CD8-positive, alpha-beta memory T cell (primary cell): ENCODE measurements at regions not wholly inside any gene's neighbourhood (a gene's known extent, or its start where the extent isn't known, plus 50 kb on each side); places are given as distances from the start of the nearest gene placed in this dataset.

Source experiments
- CTCF ChIA-PET: fragments of 350-600 bp; sonication (Branson Sonifier 250); formaldehyde crosslinking; loops from one replicate; lab custom pipeline; 2021; ENCODE audit warnings: antibody characterized with exemption; lab: Charles Lee
- POLR2A ChIA-PET: fragments of 350-600 bp; sonication (Branson Sonifier 250); formaldehyde crosslinking; loops from one replicate; lab custom pipeline; 2021; ENCODE audit warnings: antibody characterized with exemption; lab: Charles Lee
- DNase-seq, 5 donors: peaks; one replicate each; pipeline versions ENCODE4 v3.0.0 to v3.0.0-alpha.2; 2020 to 2022; ENCODE audit warnings: mixed read lengths in 1 of 5
- H3K27ac ChIP-seq: one replicate; pipeline ENCODE4 v1.7.0; 2013; ENCODE audit warnings: low read depth, mild to moderate bottlenecking, low read length, moderate library complexity
- H3K27me3 ChIP-seq: 2 replicates; pipeline ENCODE4 v1.7.0; 2013; ENCODE audit warnings: low read length, mild to moderate bottlenecking; ENCODE audit not compliant: insufficient read depth, poor library complexity, severe bottlenecking
- H3K36me3 ChIP-seq: 2 replicates; pipeline ENCODE4 v1.7.0; 2013; ENCODE audit warnings: mild to moderate bottlenecking, low read length, moderate library complexity; ENCODE audit not compliant: insufficient read depth
- H3K4me1 ChIP-seq: 2 replicates; pipeline ENCODE4 v1.7.0; 2013; ENCODE audit warnings: mild to moderate bottlenecking, low read length, moderate library complexity; ENCODE audit not compliant: insufficient read depth
- H3K4me3 ChIP-seq: 2 replicates; pipeline ENCODE4 v1.7.0; 2013; ENCODE audit warnings: mild to moderate bottlenecking, low read length
- H3K9me3 ChIP-seq: 2 replicates; pipeline ENCODE4 v1.7.0; 2013; ENCODE audit warnings: mild to moderate bottlenecking, low read length
- H3K27ac Mint-ChIP-seq, 8 donors: one replicate each; pipeline ENCODE4 v1.8.0; 2020 to 2021; ENCODE audit warnings: mixed read lengths in 8 of 8, mild to moderate bottlenecking in 6 of 8, inconsistent platforms in 3 of 8, moderate library complexity in 3 of 8
- H3K27me3 Mint-ChIP-seq, 2 donors: one replicate each; pipeline ENCODE4 v1.8.0; 2020 to 2021; ENCODE audit warnings: mixed read lengths in 2 of 2, mild to moderate bottlenecking in 1 of 2, moderate library complexity in 1 of 2
- H3K36me3 Mint-ChIP-seq, 3 donors: one replicate each; pipeline ENCODE4 v1.8.0; 2020 to 2021; ENCODE audit warnings: mixed read lengths in 3 of 3, inconsistent platforms in 1 of 3, mild to moderate bottlenecking in 1 of 3
- H3K4me1 Mint-ChIP-seq, 3 donors: one replicate each; pipeline ENCODE4 v1.8.0; 2020 to 2021; ENCODE audit warnings: mixed read lengths in 3 of 3, inconsistent platforms in 1 of 3, mild to moderate bottlenecking in 1 of 3
- H3K4me3 Mint-ChIP-seq, 7 donors: one replicate each; pipeline ENCODE4 v1.8.0; 2020 to 2021; ENCODE audit warnings: mixed read lengths in 7 of 7, mild to moderate bottlenecking in 6 of 7, moderate library complexity in 4 of 7, inconsistent platforms in 2 of 7
- H3K9me3 Mint-ChIP-seq, 5 donors: one replicate each; pipeline ENCODE4 v1.8.0; 2020 to 2022; ENCODE audit warnings: mixed read lengths in 5 of 5, mild to moderate bottlenecking in 3 of 5, moderate library complexity in 2 of 5, inconsistent platforms in 1 of 5

GRCh38 chr5:96031811-96032261, 70.2 kb upstream of the ELL2 start:
- Mint-ChIP-seq H3K9me3 (no peaks in the 10 kb centered on the region), H3K4me1 (no peaks in the 10 kb centered on the region), H3K27me3 (peaks cover 1 to 3% of the 10 kb centered on the region in 2 donors), H3K36me3 (no peaks in the 10 kb centered on the region), H3K4me3 (no peak overlapping the region), H3K27ac (no peak overlapping the region)
- no peaks in the 10 kb centered on the region for H3K4me1 ChIP-seq
- no peak overlapping the region for H3K27ac ChIP-seq
- H3K36me3 ChIP-seq, result no peaks in the 10 kb centered on the region
- no peak for DNase-seq
- no peaks in the 10 kb centered on the region for H3K27me3 ChIP-seq
- H3K4me3 ChIP-seq, result no peak overlapping the region
- H3K9me3 ChIP-seq, result no peaks in the 10 kb centered on the region
- CTCF ChIA-PET, result no interaction called here
- POLR2A ChIA-PET, result no interaction called here

GRCh38 chr5:96031180-96031579, 69.5 kb upstream of the ELL2 start:
- no peaks in the 10 kb centered on the region for H3K36me3 Mint-ChIP-seq
- Histone ChIP-seq H3K27ac (no peak overlapping the region), H3K4me3 (no peak overlapping the region), H3K9me3 (no peaks in the 10 kb centered on the region), H3K4me1 (no peaks in the 10 kb centered on the region), H3K36me3 (no peaks in the 10 kb centered on the region), H3K27me3 (no peaks in the 10 kb centered on the region)
- H3K4me3 Mint-ChIP-seq, result no peak overlapping the region
- POLR2A ChIA-PET, result no interaction called here
- no peaks in the 10 kb centered on the region for H3K4me1 Mint-ChIP-seq
- H3K9me3 Mint-ChIP-seq, result no peaks in the 10 kb centered on the region
- CTCF ChIA-PET, result no interaction called here
- peaks cover 1 to 3% of the 10 kb centered on the region in 2 donors for H3K27me3 Mint-ChIP-seq
- no peak overlapping the region for H3K27ac Mint-ChIP-seq
- DNase-seq, result no peak

GRCh38 chr5:96026406-96027041, 64.9 kb upstream of the ELL2 start:
- DNase-seq, result no peak
- Mint-ChIP-seq H3K27ac (no peak overlapping the region), H3K27me3 (peaks cover 0 to 8% of the 10 kb centered on the region in 2 donors), H3K9me3 (no peaks in the 10 kb centered on the region), H3K4me3 (no peak overlapping the region), H3K4me1 (no peaks in the 10 kb centered on the region), H3K36me3 (no peaks in the 10 kb centered on the region)
- Histone ChIP-seq H3K4me3 (no peak overlapping the region), H3K4me1 (no peaks in the 10 kb centered on the region), H3K36me3 (no peaks in the 10 kb centered on the region), H3K9me3 (no peaks in the 10 kb centered on the region), H3K27ac (no peak overlapping the region), H3K27me3 (no peaks in the 10 kb centered on the region)
- POLR2A ChIA-PET, result no interaction called here
- CTCF ChIA-PET, result no interaction called here

- H3K27ac Mint-ChIP-seq, result no peak overlapping the region
- Histone ChIP-seq H3K27ac (no peak overlapping the region), H3K4me1 (no peaks in the 10 kb centered on the region), H3K9me3 (no peaks in the 10 kb centered on the region), H3K4me3 (no peak overlapping the region), H3K27me3 (no peaks in the 10 kb centered on the region), H3K36me3 (no peaks in the 10 kb centered on the region)
- H3K9me3 Mint-ChIP-seq, result no peaks in the 10 kb centered on the region
- H3K36me3 Mint-ChIP-seq, result no peaks in the 10 kb centered on the region
- no peak overlapping the region for H3K4me3 Mint-ChIP-seq
- H3K4me1 Mint-ChIP-seq, result no peaks in the 10 kb centered on the region
- ChIA-PET POLR2A (no interaction called here), CTCF (no interaction called here)
- H3K27me3 Mint-ChIP-seq, result peaks cover 0 to 8% of the 10 kb centered on the region in 2 donors
- DNase-seq, result no peak
These were observed 63.2 kb upstream of the ELL2 start for GRCh38 chr5:96024683-96025475.

- Histone ChIP-seq H3K27me3 (no peaks in the 10 kb centered on the region), H3K9me3 (no peaks in the 10 kb centered on the region), H3K4me1 (no peaks in the 10 kb centered on the region), H3K4me3 (no peak overlapping the region), H3K27ac (no peak overlapping the region), H3K36me3 (no peaks in the 10 kb centered on the region)
- DNase-seq, result no peak
- H3K4me3 Mint-ChIP-seq, result no peak overlapping the region
- H3K27ac Mint-ChIP-seq, result no peak overlapping the region
- ChIA-PET CTCF (no interaction called here), POLR2A (no interaction called here)
- peaks cover 0 to 5% of the 10 kb centered on the region in 2 donors for H3K27me3 Mint-ChIP-seq
- no peaks in the 10 kb centered on the region for H3K9me3 Mint-ChIP-seq
- H3K36me3 Mint-ChIP-seq, result no peaks in the 10 kb centered on the region
- no peaks in the 10 kb centered on the region for H3K4me1 Mint-ChIP-seq
These were observed 61.9 kb upstream of the ELL2 start for GRCh38 chr5:96023518-96023917.

- CTCF ChIA-PET, result no interaction called here
- H3K27ac Mint-ChIP-seq, result no peak overlapping the region
- POLR2A ChIA-PET, result no interaction called here
- no peak overlapping the region for H3K4me3 ChIP-seq
- H3K27ac ChIP-seq, result no peak overlapping the region
- peaks cover 0 to 5% of the 10 kb centered on the region in 2 donors for H3K27me3 Mint-ChIP-seq
- DNase-seq, result no peak
- H3K4me1 ChIP-seq, result no peaks in the 10 kb centered on the region
- H3K27me3 ChIP-seq, result no peaks in the 10 kb centered on the region
- no peak overlapping the region for H3K4me3 Mint-ChIP-seq
- H3K9me3 Mint-ChIP-seq, result no peaks in the 10 kb centered on the region
- H3K4me1 Mint-ChIP-seq, result no peaks in the 10 kb centered on the region
- H3K9me3 ChIP-seq, result no peaks in the 10 kb centered on the region
- H3K36me3 ChIP-seq, result no peaks in the 10 kb centered on the region
- H3K36me3 Mint-ChIP-seq, result no peaks in the 10 kb centered on the region
These were observed 61.3 kb upstream of the ELL2 start for GRCh38 chr5:96022971-96023370.

GRCh38 chr5:96017951-96018350, 56.3 kb upstream of the ELL2 start:
- Histone ChIP-seq H3K4me1 (no peaks in the 10 kb centered on the region), H3K36me3 (no peaks in the 10 kb centered on the region), H3K27ac (no peak overlapping the region), H3K4me3 (no peak overlapping the region), H3K9me3 (no peaks in the 10 kb centered on the region), H3K27me3 (no peaks in the 10 kb centered on the region)
- H3K27me3 Mint-ChIP-seq, result no peaks in the 10 kb centered on the region
- peaks cover 0 to 2% (median 0%) of the 10 kb centered on the region in 3 donors for H3K36me3 Mint-ChIP-seq
- H3K27ac Mint-ChIP-seq, result no peak overlapping the region
- CTCF ChIA-PET, result no interaction called here
- POLR2A ChIA-PET, result no interaction called here
- no peaks in the 10 kb centered on the region for H3K4me1 Mint-ChIP-seq
- DNase-seq, result no peak
- H3K4me3 Mint-ChIP-seq, result no peak overlapping the region
- peaks cover 0 to 3% (median 0%) of the 10 kb centered on the region in 5 donors for H3K9me3 Mint-ChIP-seq

- ChIA-PET POLR2A (interaction anchor here (0.5 kb wide), 1 partner anchor 293 kb away, joined by 3 read pairs; no protein-coding TSS in a partner anchor), CTCF (no interaction called here)
- Histone ChIP-seq H3K9me3 (no peaks in the 10 kb centered on the region), H3K27ac (no peak overlapping the region), H3K4me1 (no peaks in the 10 kb centered on the region), H3K36me3 (no peaks in the 10 kb centered on the region), H3K4me3 (no peak overlapping the region), H3K27me3 (no peaks in the 10 kb centered on the region)
- no peak for DNase-seq
- Mint-ChIP-seq H3K4me3 (no peak overlapping the region), H3K27me3 (no peaks in the 10 kb centered on the region), H3K4me1 (no peaks in the 10 kb centered on the region), H3K36me3 (peaks cover 0 to 2% (median 0%) of the 10 kb centered on the region in 3 donors), H3K27ac (no peak overlapping the region), H3K9me3 (peaks cover 0 to 3% (median 0%) of the 10 kb centered on the region in 5 donors)
These were observed 54.6 kb upstream of the ELL2 start for GRCh38 chr5:96016216-96016615.
